Adipocyte (in vitro differentiated cells): ENCODE measurements at regions not wholly inside any gene's neighbourhood (a gene's known extent, or its start where the extent isn't known, plus 50 kb on each side); places are given as distances from the start of the nearest gene placed in this dataset.

Experiments used
- DNase-seq: peaks from one replicate; pipeline ENCODE4 v3.0.0-alpha.2; 2015; ENCODE audit warnings: low read depth
- H3K27me3 ChIP-seq: replicated peaks from 2 replicates; pipeline ENCODE4 v1.7.0; 2013; ENCODE audit warnings: mild to moderate bottlenecking, low read length, moderate library complexity; ENCODE audit not compliant: control insufficient read depth, insufficient read depth
- H3K36me3 ChIP-seq: 2 replicates; pipeline ENCODE4 v1.7.0; 2013; ENCODE audit warnings: low read length, mild to moderate bottlenecking, moderate library complexity; ENCODE audit not compliant: control insufficient read depth, insufficient read depth, severe bottlenecking
- H3K4me1 ChIP-seq: 2 replicates; pipeline ENCODE4 v1.7.0; 2013; ENCODE audit warnings: mild to moderate bottlenecking, low read length, moderate library complexity; ENCODE audit not compliant: control insufficient read depth, insufficient read depth
- H3K4me3 ChIP-seq: 2 replicates; pipeline ENCODE4 v1.7.0; 2013; ENCODE audit warnings: mild to moderate bottlenecking, low read length, moderate library complexity
- H3K9ac ChIP-seq: 2 replicates; pipeline ENCODE4 v1.7.0; 2013; ENCODE audit warnings: mild to moderate bottlenecking, low read length, moderate library complexity
- H3K9me3 ChIP-seq: 2 replicates; pipeline ENCODE4 v1.7.0; 2013; ENCODE audit warnings: mild to moderate bottlenecking, low read length, moderate library complexity; ENCODE audit not compliant: control insufficient read depth

DNA sequence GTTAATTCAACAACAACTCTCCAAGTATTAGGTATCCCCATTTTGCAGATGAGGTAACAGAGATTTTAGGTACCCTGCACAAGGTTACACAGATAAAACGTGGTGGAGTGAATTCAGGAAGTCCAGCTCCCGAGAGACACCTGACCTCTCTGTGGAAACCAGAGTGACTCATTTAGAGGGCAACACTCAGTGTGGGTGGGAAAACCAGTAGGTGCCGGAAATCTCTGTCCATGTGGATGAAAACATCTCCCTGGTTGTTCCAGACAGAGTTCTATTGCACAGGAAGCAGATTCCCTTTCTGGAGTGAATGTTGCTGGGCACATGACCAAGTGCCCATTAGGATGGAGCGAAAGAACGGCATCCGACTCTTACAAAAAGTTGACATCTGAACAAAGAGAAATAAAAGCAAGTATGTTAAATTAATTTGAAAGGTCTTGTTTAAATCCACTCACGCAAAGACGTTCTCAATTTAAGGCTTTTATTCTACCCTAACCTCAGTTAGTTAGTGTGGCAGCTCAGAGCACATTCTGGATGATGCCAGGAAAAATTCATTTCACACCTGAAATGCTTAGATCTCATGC, 391.9 kb upstream of the WWC1 start:
- Histone ChIP-seq H3K9me3 (no peaks in the 10 kb centered on the region), H3K4me1 (no peaks in the 10 kb centered on the region), H3K36me3 (no peaks in the 10 kb centered on the region), H3K27me3 (peaks cover 7% of the 10 kb centered on the region), H3K9ac (no peak overlapping the region), H3K4me3 (no peak overlapping the region)
- DNase-seq: no peak

DNA sequence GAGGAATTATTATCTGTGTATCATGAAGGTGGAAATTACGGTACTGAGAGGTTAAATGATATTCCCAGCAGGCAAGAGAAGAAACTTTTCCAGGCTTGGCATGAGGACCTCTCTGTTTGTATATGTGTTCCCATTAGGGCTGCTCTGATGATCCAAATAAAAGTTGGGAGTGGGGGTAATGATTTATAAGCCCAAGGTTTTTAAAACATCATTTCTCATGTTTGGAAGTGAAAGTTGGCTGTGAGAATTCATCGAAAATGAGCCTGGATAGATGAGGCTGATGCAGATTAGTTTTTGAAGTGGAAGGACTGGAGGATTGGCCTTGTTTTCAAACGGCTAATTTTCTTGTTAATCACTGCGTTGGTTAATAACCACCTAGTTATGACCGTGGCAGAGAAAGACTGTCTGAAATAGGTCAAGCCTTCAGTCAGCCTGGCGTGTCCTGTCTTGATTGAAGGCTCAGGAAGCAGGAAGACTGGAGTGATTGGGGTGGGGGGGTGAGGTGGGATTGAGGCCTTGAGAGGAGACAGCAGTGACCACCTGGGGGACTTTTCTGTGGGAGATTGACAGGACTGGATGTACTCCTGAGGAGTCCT, 391.0 kb upstream of the WWC1 start:
- H3K36me3 ChIP-seq: no peaks in the 10 kb centered on the region
- no peak overlapping the region for H3K9ac ChIP-seq
- no peak overlapping the region for H3K4me3 ChIP-seq
- no peaks in the 10 kb centered on the region for H3K4me1 ChIP-seq
- H3K9me3 ChIP-seq: no peaks in the 10 kb centered on the region
- no peak for DNase-seq
- H3K27me3 ChIP-seq: peaks cover 13% of the 10 kb centered on the region

DNA sequence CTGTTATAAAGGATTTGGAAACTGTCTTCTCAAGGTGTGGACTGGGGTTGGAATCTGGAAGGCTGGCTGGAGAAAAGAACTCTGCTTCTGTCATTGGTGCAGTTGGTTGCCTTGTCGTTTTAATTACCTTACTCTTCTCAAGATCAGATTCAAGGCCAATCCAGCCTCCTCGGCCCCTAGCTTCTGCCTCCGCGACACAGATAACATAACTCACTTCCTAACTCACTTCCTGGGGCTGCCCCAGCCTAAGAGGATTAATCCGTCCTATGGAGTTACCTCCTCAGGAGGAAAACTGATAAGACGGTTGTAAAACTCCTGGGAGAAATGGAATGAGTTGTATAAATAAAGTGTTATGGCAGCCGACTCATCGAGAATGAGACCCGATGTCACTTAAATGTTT, 389.1 kb upstream of the WWC1 start:
- DNase-seq: no peak
- Histone ChIP-seq H3K9me3 (no peaks in the 10 kb centered on the region), H3K4me3 (no peak overlapping the region), H3K9ac (no peak overlapping the region), H3K27me3 (peaks cover 13% of the 10 kb centered on the region), H3K36me3 (no peaks in the 10 kb centered on the region), H3K4me1 (no peaks in the 10 kb centered on the region)

DNA sequence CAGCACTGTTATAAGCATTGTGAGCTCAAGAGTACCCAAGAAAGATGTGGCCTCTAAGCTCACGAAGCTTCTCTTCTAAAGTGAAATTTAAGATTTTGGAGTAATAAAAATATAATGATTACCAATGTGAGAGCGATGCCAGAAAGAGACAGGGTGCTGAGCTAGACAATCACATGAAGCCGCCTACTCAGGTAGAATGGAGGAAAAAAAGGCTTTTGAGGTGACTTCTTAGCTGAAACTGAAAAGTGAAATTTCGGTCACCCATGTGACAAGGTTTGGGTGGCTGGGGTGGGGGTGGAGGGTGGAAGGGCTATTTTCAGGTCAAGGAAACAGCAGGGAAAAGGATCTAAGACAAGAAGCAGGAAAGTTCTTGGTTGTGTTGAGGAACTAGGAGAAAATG, 388.2 kb upstream of the WWC1 start:
- no peaks in the 10 kb centered on the region for H3K4me1 ChIP-seq
- H3K36me3 ChIP-seq: no peaks in the 10 kb centered on the region
- no peak for DNase-seq
- H3K27me3 ChIP-seq: peaks cover 13% of the 10 kb centered on the region
- no peaks in the 10 kb centered on the region for H3K9me3 ChIP-seq
- H3K9ac ChIP-seq: no peak overlapping the region
- no peak overlapping the region for H3K4me3 ChIP-seq

DNA sequence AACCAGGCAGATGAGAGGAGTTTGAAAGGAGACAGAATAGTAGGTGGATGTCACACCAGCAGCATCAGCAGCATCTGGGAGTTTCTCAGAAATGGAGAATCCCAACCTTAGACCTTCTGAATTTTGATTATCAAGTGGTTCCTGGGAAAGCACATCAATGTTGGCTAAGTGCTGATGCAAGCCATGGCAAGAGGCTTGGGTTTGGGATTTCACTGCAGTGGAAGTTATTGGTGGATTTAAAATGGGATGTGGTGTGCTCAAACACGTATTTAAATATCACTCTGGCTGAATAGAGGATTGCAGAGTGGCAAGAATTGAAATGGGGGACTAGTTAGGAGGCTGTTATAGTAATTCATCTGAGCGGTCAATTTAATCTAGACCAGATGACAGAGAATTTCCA, 387.8 kb upstream of the WWC1 start:
- peak; percentile 19 for DNase-seq
- Histone ChIP-seq H3K4me3 (no peak overlapping the region), H3K9ac (no peak overlapping the region), H3K9me3 (no peaks in the 10 kb centered on the region), H3K27me3 (peaks cover 13% of the 10 kb centered on the region), H3K36me3 (no peaks in the 10 kb centered on the region), H3K4me1 (no peaks in the 10 kb centered on the region)

DNA sequence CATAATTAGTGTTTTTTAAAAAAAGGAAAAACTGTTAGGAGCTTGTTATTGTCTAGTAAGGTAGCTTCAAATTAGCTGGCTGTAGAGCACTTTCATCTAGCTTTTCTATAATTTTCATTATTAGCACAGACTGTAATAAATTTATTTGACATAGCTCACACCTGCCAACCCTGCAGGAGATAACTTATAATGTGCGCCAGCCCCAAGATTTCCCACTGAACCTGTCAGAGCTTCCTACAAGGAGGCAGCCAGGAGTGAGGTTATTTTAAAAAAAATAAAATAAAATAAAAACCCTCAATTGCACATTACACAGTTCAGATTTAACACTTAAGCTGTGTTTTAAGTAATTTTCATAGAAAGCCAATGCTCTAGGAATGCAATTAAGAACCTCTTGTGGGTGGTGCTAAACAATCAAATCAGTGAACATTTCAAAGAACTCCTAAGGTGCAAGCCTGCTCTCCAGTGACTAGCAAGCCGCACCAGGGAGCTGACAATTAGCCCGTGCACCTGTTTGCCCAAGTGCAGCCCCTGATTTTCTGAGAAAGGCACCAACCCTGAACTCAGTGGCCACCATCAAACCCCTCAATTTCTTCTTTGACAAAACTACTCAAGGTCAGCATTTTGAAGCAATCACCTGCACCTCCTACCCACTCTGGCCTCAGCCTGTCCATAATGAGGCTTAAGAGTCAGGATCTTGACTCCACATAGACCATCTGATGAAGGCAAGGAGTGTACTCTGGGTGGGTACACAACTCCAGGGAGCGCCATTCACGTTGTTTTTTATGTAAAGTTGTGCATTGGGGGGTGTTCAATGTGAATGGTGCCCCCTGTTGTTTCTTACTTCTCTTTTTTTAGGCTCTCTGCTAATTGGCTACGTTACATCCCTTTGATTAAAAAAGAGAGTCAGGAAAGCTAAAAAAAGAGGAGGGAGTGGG, 385.3 kb upstream of the WWC1 start:
- DNase-seq: no peak
- H3K9ac ChIP-seq: no peak overlapping the region
- H3K27me3 ChIP-seq: peaks cover 18% of the 10 kb centered on the region
- no peaks in the 10 kb centered on the region for H3K9me3 ChIP-seq
- no peaks in the 10 kb centered on the region for H3K36me3 ChIP-seq
- H3K4me3 ChIP-seq: no peak overlapping the region
- no peaks in the 10 kb centered on the region for H3K4me1 ChIP-seq

DNA sequence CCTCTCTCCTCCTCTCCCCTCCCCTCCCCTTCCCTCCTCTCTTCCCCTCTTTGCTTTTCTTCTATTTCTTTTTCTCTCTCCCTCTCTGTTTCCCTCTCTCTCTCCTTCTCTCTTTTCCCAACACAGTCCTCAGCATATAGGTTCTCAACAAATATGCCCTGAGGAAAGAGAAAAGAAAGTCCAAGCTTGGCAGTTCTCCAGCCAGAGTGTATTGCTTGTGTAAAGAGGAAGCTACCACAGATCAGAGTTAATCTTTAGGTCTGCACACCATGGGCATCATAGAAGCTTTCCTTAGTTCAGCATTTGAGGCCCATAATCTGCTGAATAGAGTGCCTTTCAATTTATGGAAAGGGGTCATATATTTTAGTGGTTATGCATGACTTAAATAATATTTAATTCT, 382.8 kb upstream of the WWC1 start:
- Histone ChIP-seq H3K9me3 (no peaks in the 10 kb centered on the region), H3K9ac (no peak overlapping the region), H3K27me3 (peaks cover 19% of the 10 kb centered on the region), H3K36me3 (no peaks in the 10 kb centered on the region), H3K4me3 (no peak overlapping the region), H3K4me1 (no peaks in the 10 kb centered on the region)
- no peak for DNase-seq

DNA sequence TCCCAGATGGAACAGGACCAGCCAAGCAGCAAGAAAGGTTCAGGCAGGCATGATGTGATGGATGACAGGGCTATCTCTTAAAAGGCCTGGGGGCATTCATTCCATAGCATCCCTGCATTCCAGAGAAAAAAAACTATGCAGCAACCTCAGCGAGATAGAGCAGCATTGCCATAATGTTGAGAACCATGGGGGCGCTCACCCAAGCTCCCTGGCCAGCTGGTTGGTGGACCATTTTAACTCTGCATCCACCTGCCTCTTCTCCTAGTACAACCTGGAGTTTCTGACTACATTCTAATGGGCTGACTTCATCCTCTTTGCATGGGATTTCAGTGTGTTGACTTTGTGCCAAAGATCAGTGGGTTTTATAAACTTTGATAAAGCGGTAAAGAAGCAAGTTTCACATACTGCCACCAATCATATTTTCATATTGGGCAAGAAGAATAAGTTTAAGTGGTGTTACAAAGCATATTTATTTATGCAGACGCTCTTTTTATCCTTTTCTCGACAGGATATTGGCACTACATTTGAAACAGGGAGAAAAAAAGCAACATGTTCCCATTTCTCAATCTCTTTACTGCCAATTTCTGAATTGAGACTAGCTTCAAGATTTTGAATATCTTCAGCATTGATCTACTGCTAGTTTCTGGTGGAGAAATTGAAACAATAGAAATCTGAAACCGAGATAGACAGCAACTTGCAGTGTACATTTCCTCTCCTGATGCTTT, 378.3 kb upstream of the WWC1 start:
- Histone ChIP-seq H3K4me1 (no peaks in the 10 kb centered on the region), H3K36me3 (no peaks in the 10 kb centered on the region), H3K9me3 (peaks cover 6% of the 10 kb centered on the region), H3K4me3 (no peak overlapping the region), H3K27me3 (peaks cover 16% of the 10 kb centered on the region), H3K9ac (no peak overlapping the region)
- no peak for DNase-seq

DNA sequence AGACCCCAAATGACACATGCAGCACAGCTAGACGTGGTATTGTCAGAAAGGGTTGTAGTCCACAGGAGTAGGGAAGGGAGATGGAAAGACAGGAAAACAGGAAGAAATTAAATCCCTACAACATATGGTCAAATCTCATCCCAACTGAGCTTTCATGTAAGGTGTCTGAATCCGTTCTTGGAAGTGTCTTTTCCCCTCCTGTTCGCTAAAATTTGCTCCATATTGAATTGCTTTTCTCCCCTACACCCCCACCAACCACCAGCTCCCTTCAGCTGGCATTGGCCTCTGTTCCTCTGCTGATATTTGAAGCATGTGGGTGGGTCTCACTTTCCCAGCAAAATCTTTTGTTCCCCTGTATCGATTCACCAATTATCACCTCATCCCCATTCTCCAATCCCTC, 376.2 kb upstream of the WWC1 start:
- Histone ChIP-seq H3K4me1 (no peaks in the 10 kb centered on the region), H3K36me3 (no peaks in the 10 kb centered on the region), H3K9me3 (peaks cover 6% of the 10 kb centered on the region), H3K9ac (no peak overlapping the region), H3K27me3 (peaks cover 15% of the 10 kb centered on the region), H3K4me3 (no peak overlapping the region)
- DNase-seq: no peak

DNA sequence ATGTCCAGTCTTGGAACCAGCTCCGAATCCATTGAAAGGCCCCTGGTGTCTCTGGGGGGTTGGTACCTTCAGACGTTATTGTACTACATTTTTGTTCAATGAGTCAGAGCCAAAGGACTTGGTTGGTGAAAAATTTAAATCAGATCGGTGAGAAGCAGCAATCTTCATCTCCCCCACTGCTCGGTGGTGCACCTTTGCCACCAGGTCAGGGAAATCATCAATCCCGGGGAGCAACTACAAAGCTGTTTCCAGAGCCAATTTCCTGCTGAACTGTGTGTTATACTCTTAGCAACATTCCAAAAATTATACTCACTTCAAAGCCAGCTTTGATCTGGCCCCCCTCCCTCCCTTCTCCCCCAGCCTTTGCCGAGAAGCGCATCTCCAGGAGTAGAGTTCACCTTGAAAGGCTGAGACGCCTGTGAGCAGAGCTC, 375.2 kb upstream of the WWC1 start:
- Histone ChIP-seq H3K27me3 (peaks cover 15% of the 10 kb centered on the region), H3K4me3 (no peak overlapping the region), H3K36me3 (no peaks in the 10 kb centered on the region), H3K9me3 (peaks cover 6% of the 10 kb centered on the region), H3K4me1 (no peaks in the 10 kb centered on the region), H3K9ac (no peak overlapping the region)
- no peak for DNase-seq

DNA sequence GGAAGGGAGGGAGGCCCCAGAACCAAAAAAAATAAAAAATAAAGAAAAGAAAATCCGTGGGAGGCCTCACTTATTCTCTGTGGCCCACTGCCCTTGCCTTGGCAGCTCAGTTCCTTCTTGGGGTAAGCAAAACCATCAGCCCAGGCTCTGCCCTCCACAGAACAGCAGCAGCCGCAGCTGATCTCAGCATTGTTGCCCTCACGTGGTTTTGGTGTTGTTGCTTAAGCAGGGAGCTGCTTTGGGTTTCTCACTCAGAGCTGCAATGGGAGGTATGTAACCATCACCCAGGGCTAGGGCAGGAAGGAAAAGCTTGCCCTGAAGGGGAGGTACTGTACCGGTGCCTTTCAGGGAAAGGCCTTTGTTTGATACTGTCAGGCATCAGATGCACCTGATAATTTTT, 374.7 kb upstream of the WWC1 start:
- DNase-seq: peak; percentile 7
- Histone ChIP-seq H3K27me3 (peaks cover 15% of the 10 kb centered on the region), H3K4me3 (no peak overlapping the region), H3K9ac (no peak overlapping the region), H3K36me3 (no peaks in the 10 kb centered on the region), H3K4me1 (no peaks in the 10 kb centered on the region), H3K9me3 (peaks cover 6% of the 10 kb centered on the region)
